Endothelial cell of umbilical vein (primary cell): ENCODE measurements at regions not wholly inside any gene's neighbourhood (a gene's known extent, or its start where the extent isn't known, plus 50 kb on each side); places are given as distances from the start of the nearest gene placed in this dataset.

ENCODE experiments used
- BruUV-seq: library from RNA; stranded (reverse); fragments of 400-500 nt; replicated peaks from 2 replicates; lab custom pipeline; 2021; lab: Mats Ljungman, UMichigan
- CTCF ChIA-PET: fragments of 300-600, 350-600 bp; sonication (Branson Sonifier 250); formaldehyde crosslinking; loops from one replicate; lab custom pipeline; 2021; ENCODE audit warnings: antibody characterized with exemption, inconsistent platforms; lab: Charles Lee
- POLR2A ChIA-PET: fragments of 300-600, 350-600 bp; sonication (Branson Sonifier 250); formaldehyde crosslinking; loops from one replicate; lab custom pipeline; 2021; ENCODE audit warnings: antibody characterized with exemption, inconsistent platforms; lab: Charles Lee
- DNase-seq: peaks from one replicate; pipeline ENCODE4 v3.0.0-alpha.2; 2011; ENCODE audit warnings: low read depth, low spot score
- FAIRE-seq: peaks from 2 replicates; lab custom pipeline; 2011; peaks lifted over from hg19 to GRCh38; lab: Jason Lieb, UNC
- H2AFZ ChIP-seq: 2 replicates; pipeline ENCODE4 v1.6.0; 2012; ENCODE audit warnings: low read depth, low read length, control low read depth, inconsistent platforms
- H3K27ac ChIP-seq: 2 replicates; pipeline ENCODE4 v1.5.1; 2011; ENCODE audit warnings: low read depth, mild to moderate bottlenecking, control low read depth, low read length, moderate library complexity; ENCODE audit not compliant: insufficient read depth
- H3K27me3 ChIP-seq, 2 experiments: 2 replicates each; pipeline versions ENCODE4 v1.6.0 to v1.6.1; 2011; ENCODE audit warnings: low read length in 2 of 2, mixed read lengths in 1 of 2; ENCODE audit not compliant: control insufficient read depth in 2 of 2, insufficient read depth in 2 of 2
- H3K36me3 ChIP-seq, 2 experiments: 2 replicates in 1 of 2; 3 replicates in 1 of 2; pipeline ENCODE4 v1.5.1; 2011; ENCODE audit warnings: low read length in 2 of 2, mild to moderate bottlenecking in 1 of 2, moderate library complexity in 1 of 2; ENCODE audit not compliant: control insufficient read depth in 2 of 2, insufficient read depth in 2 of 2; ENCODE audit errors: extremely low read depth in 1 of 2
- H3K4me1 ChIP-seq: 3 replicates; pipeline ENCODE4 v1.5.1; 2011; ENCODE audit warnings: mild to moderate bottlenecking, low read length; ENCODE audit not compliant: control insufficient read depth, insufficient read depth; ENCODE audit errors: extremely low read depth
- H3K4me2 ChIP-seq: 2 replicates; pipeline ENCODE4 v1.6.1; 2011; ENCODE audit warnings: low read length, control low read depth, mixed read lengths; ENCODE audit not compliant: insufficient read depth
- H3K4me3 ChIP-seq, 3 experiments: fragments of 200-600 bp in 1 of 3; sonication (generic), shearing (Covaris generic) in 1 of 3; replicated peaks in 1 of 3; 2 replicates each; pipeline ENCODE4 v1.5.1; 2011 to 2016; ENCODE audit warnings: control low read depth in 3 of 3, low read length in 3 of 3, mild to moderate bottlenecking in 2 of 3, inconsistent platforms in 1 of 3, low read depth in 1 of 3, moderate library complexity in 1 of 3; ENCODE audit not compliant: insufficient read depth in 1 of 3
- H3K79me2 ChIP-seq: 2 replicates; pipeline ENCODE4 v1.6.0; 2012; ENCODE audit warnings: low read length, inconsistent platforms; ENCODE audit not compliant: control insufficient read depth, insufficient read depth
- H3K9ac ChIP-seq: replicated peaks from 2 replicates; pipeline ENCODE3; 2011; ENCODE audit warnings: low read length, control low read depth; ENCODE audit not compliant: insufficient read depth; ENCODE audit errors: extremely low read depth
- H3K9me1 ChIP-seq: replicated peaks from 3 replicates; pipeline ENCODE4 v1.6.0; 2011; ENCODE audit warnings: mild to moderate bottlenecking, low read length; ENCODE audit not compliant: control insufficient read depth, insufficient read depth; ENCODE audit errors: extremely low read depth
- H3K9me3 ChIP-seq: replicated peaks from 2 replicates; pipeline ENCODE4 v1.5.1; 2012; ENCODE audit warnings: low read length, inconsistent platforms; ENCODE audit not compliant: control insufficient read depth, insufficient read depth
- H4K20me1 ChIP-seq: replicated peaks from 2 replicates; pipeline ENCODE3; 2011; ENCODE audit warnings: mild to moderate bottlenecking, low read length; ENCODE audit not compliant: control insufficient read depth, insufficient read depth; ENCODE audit errors: extremely low read depth
- EZH2 ChIP-seq: IDR thresholded peaks from 2 replicates; pipeline ENCODE4 v1.6.1; 2012; ENCODE audit warnings: borderline replicate concordance, low read depth, mild to moderate bottlenecking, moderate library complexity, low read length, inconsistent platforms; ENCODE audit not compliant: severe bottlenecking
- FOS ChIP-seq: IDR thresholded peaks from 2 replicates; pipeline ENCODE4 v1.6.1; 2011; ENCODE audit warnings: mild to moderate bottlenecking, low read length, moderate library complexity, borderline replicate concordance; ENCODE audit not compliant: insufficient read depth
- GATA2 ChIP-seq: IDR thresholded peaks from 2 replicates; pipeline ENCODE4 v1.7.0; 2011; ENCODE audit warnings: low read depth, mild to moderate bottlenecking, moderate library complexity, mixed read lengths, low read length; ENCODE audit not compliant: insufficient read length, insufficient read depth
- JUN ChIP-seq: IDR thresholded peaks from 2 replicates; pipeline ENCODE4 v1.6.1; 2011; ENCODE audit warnings: borderline replicate concordance, low read depth; ENCODE audit not compliant: insufficient read length, insufficient read depth
- MAX ChIP-seq: IDR thresholded peaks from 2 replicates; pipeline ENCODE4 v1.6.1; 2011; ENCODE audit not compliant: insufficient read depth, insufficient read length
- MYC ChIP-seq: IDR thresholded peaks from one replicate; pipeline ENCODE4 v1.6.1; 2011; ENCODE audit warnings: mild to moderate bottlenecking, low read depth, low read length
- POLR2A ChIP-seq: IDR thresholded peaks from 2 replicates; pipeline ENCODE4 v1.6.1; 2012; ENCODE audit warnings: low read depth, mild to moderate bottlenecking, control low read depth, low read length
- POLR2AphosphoS5 ChIP-seq: IDR thresholded peaks from 2 replicates; pipeline ENCODE4 v1.6.1; 2012; ENCODE audit warnings: low read depth, mild to moderate bottlenecking, control low read depth, low read length, moderate library complexity; ENCODE audit not compliant: insufficient read depth
- dilution Hi-C: fragments of 300-500 bp; cut with MboI; formaldehyde crosslinking; loops from one replicate; pipeline ENCODE4 v1.15.0; 2019; ENCODE audit warnings: low sequenced_read_pairs; ENCODE audit not compliant: extremely low pct_ligation_motif_present
- intact Hi-C: fragments of 100-400 bp; cut with micrococcal nuclease; formaldehyde crosslinking; loops from one replicate; pipeline ENCODE4 v1.10.0; 2022
- TF ChIP-seq, protein P1 (sequence below), 2 donors: IDR thresholded peaks; 1 replicate in 1 of 2; 2 replicates in 1 of 2; pipeline ENCODE4 v1.5.1; 2011; ENCODE audit warnings: low read length in 2 of 2, mild to moderate bottlenecking in 2 of 2, moderate library complexity in 2 of 2, control low read depth in 1 of 2, inconsistent platforms in 1 of 2, low read depth in 1 of 2; ENCODE audit not compliant: insufficient read depth in 1 of 2; ENCODE audit errors: extremely low read depth in 1 of 2

GRCh38 chr4:11640584-11640983 is 211.9 kb upstream of the HS3ST1 start:
- Histone ChIP-seq H2AFZ (no peak overlapping the region), H4K20me1 (no peaks in the 10 kb centered on the region), H3K4me3 (no peak overlapping the region), H3K27me3 (no peaks in the 10 kb centered on the region), H3K4me2 (no peak overlapping the region), H3K4me1 (no peaks in the 10 kb centered on the region), H3K9ac (no peak overlapping the region), H3K9me3 (no peaks in the 10 kb centered on the region), H3K9me1 (no peaks in the 10 kb centered on the region), H3K27ac (no peak overlapping the region), H3K79me2 (no peaks in the 10 kb centered on the region), H3K36me3 (no peaks in the 10 kb centered on the region)
- DNase-seq (no peak), FAIRE-seq (no peak)
- ChIA-PET CTCF (no interaction called here), POLR2A (no interaction called here)
- dilution Hi-C loops (no loop called here), intact Hi-C loops (no loop called here)
- TF ChIP-seq MAX (no peak), EZH2 (no peak), POLR2A (no peak), GATA2 (no peak), MYC (no peak), JUN (no peak), FOS (no peak), POLR2AphosphoS5 (no peak)
- TF ChIP-seq, protein P1, sequence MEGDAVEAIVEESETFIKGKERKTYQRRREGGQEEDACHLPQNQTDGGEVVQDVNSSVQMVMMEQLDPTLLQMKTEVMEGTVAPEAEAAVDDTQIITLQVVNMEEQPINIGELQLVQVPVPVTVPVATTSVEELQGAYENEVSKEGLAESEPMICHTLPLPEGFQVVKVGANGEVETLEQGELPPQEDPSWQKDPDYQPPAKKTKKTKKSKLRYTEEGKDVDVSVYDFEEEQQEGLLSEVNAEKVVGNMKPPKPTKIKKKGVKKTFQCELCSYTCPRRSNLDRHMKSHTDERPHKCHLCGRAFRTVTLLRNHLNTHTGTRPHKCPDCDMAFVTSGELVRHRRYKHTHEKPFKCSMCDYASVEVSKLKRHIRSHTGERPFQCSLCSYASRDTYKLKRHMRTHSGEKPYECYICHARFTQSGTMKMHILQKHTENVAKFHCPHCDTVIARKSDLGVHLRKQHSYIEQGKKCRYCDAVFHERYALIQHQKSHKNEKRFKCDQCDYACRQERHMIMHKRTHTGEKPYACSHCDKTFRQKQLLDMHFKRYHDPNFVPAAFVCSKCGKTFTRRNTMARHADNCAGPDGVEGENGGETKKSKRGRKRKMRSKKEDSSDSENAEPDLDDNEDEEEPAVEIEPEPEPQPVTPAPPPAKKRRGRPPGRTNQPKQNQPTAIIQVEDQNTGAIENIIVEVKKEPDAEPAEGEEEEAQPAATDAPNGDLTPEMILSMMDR (IDR thresholded peaks at IDR 0.05; ENCODE audit: extremely low read depth in 1 of 2, insufficient read depth in 1 of 2, low read depth in 1 of 2, low read length in 2 of 2): no peak
- no TSS peak for BruUV-seq
